DMS153 treated with DMSO at 0.1 percent for 48 hours (cell line): ENCODE measurements at regions not wholly inside any gene's neighbourhood (a gene's known extent, or its start where the extent isn't known, plus 50 kb on each side); places are given as distances from the start of the nearest gene placed in this dataset.

Experiments
- DNase-seq: peaks from one replicate; lab custom pipeline; 2025; ENCODE audit not compliant: unreplicated experiment; lab: John Stamatoyannopoulos, UW

GRCh38 chr10:21264271-21264670, 261.2 kb downstream of the SKIDA1 start:
- DNase-seq: no peak

- DNase-seq: no peak
Observed at GRCh38 chr10:21263839-21264238, 261.6 kb downstream of the SKIDA1 start.

GRCh38 chr10:21263263-21263803, 262.1 kb downstream of the SKIDA1 start:
- DNase-seq: no peak

GRCh38 chr10:21261842-21262294, 263.6 kb downstream of the SKIDA1 start:
- DNase-seq: no peak

- no peak for DNase-seq
Observed at GRCh38 chr10:21260506-21261149, 264.9 kb downstream of the SKIDA1 start.

- no peak for DNase-seq
Observed at GRCh38 chr10:21260066-21260465, 265.4 kb downstream of the SKIDA1 start.

- DNase-seq: no peak
Observed at GRCh38 chr10:21257919-21258318, 267.6 kb downstream of the SKIDA1 start.

GRCh38 chr10:21257191-21257590, 268.3 kb downstream of the SKIDA1 start:
- DNase-seq: no peak

GRCh38 chr10:21249435-21249834, 276.0 kb downstream of the SKIDA1 start:
- no peak for DNase-seq

- DNase-seq: no peak
Observed at GRCh38 chr10:21247592-21247991, 277.9 kb downstream of the SKIDA1 start.

GRCh38 chr10:21246178-21246577, 279.3 kb downstream of the SKIDA1 start:
- DNase-seq: no peak

GRCh38 chr10:21243748-21244257, 281.7 kb downstream of the SKIDA1 start:
- no peak for DNase-seq

- no peak for DNase-seq
Observed at GRCh38 chr10:21242915-21243314, 282.6 kb downstream of the SKIDA1 start.

GRCh38 chr10:21238717-21239116, 286.8 kb downstream of the SKIDA1 start:
- DNase-seq: no peak

GRCh38 chr10:21238044-21238443, 287.4 kb downstream of the SKIDA1 start:
- no peak for DNase-seq

GRCh38 chr10:21234761-21235160, 290.7 kb downstream of the SKIDA1 start:
- no peak for DNase-seq

GRCh38 chr10:21230219-21230618, 295.3 kb downstream of the SKIDA1 start:
- DNase-seq: no peak

GRCh38 chr10:21217748-21218367, 307.6 kb downstream of the SKIDA1 start:
- no peak for DNase-seq

GRCh38 chr10:21217107-21217506, 308.4 kb downstream of the SKIDA1 start:
- no peak for DNase-seq

- DNase-seq: no peak
Observed at GRCh38 chr10:21214329-21214728, 311.2 kb downstream of the SKIDA1 start.

- DNase-seq: no peak
Observed at GRCh38 chr10:21213381-21213780, 312.1 kb downstream of the SKIDA1 start.

GRCh38 chr10:21212912-21213311, 312.6 kb downstream of the SKIDA1 start:
- no peak for DNase-seq
